Esophagus squamous epithelium (tissue), 5 donors: ENCODE measurements at regions not wholly inside any gene's neighbourhood (a gene's known extent, or its start where the extent isn't known, plus 50 kb on each side); places are given as distances from the start of the nearest gene placed in this dataset.

Experiments used
- DNase-seq: peaks from one replicate; lab custom pipeline; 2025; lab: John Stamatoyannopoulos, UW
- H3K27ac ChIP-seq, 4 donors: fragments of 200-600 bp; sonication (generic); one replicate each; pipeline ENCODE4 v1.5.1; 2016 to 2019; ENCODE audit warnings: mild to moderate bottlenecking in 1 of 4
- H3K27me3 ChIP-seq, 4 donors: fragments of 200-600 bp; sonication (generic); 1 replicate in 3 of 4; 2 replicates in 1 of 4; pipeline versions ENCODE4 v1.5.1 to v1.6.0; 2017 to 2021; ENCODE audit warnings: antibody characterized with exemption in 1 of 4
- H3K36me3 ChIP-seq, 3 donors: fragments of 200-600 bp; sonication (generic); one replicate each; pipeline ENCODE4 v1.5.1; 2016 to 2019
- H3K4me1 ChIP-seq, 3 donors: fragments of 200-600 bp; sonication (generic); one replicate each; pipeline ENCODE4 v1.5.1; 2017 to 2019
- H3K4me3 ChIP-seq, 4 donors: fragments of 200-600 bp; sonication (generic); 1 replicate in 3 of 4; 2 replicates in 1 of 4; pipeline ENCODE4 v1.5.1; 2016 to 2019; ENCODE audit warnings: mild to moderate bottlenecking in 2 of 4, moderate library complexity in 1 of 4
- H3K9me3 ChIP-seq, 3 donors: fragments of 200-600 bp; sonication (generic); one replicate each; pipeline ENCODE4 v1.5.1; 2016 to 2019
- CTCF ChIP-seq, 6 experiments: fragments of 450-650 bp in 4 of 6; fragments of 200-600 bp in 2 of 6; sonication (generic) in 2 of 6; IDR thresholded peaks; one replicate each; pipeline ENCODE4 v1.5.1; 2016 to 2019; ENCODE audit warnings: antibody characterized with exemption in 6 of 6, mild to moderate bottlenecking in 4 of 6, moderate library complexity in 4 of 6
- POLR2A ChIP-seq, 4 donors: fragments of 450-650 bp; IDR thresholded peaks; one replicate each; pipeline ENCODE4 v1.6.1; 2017; ENCODE audit warnings: antibody characterized with exemption in 4 of 4, mild to moderate bottlenecking in 4 of 4, moderate library complexity in 3 of 4
- WGBS, 2 donors: methylation state at CpG; one replicate each; pipeline ENCODE4 v1.1.5; 2018; 5-methylcytosine and 5-hydroxymethylcytosine counted together
- intact Hi-C: fragments of 100-400 bp; cut with DNase I; formaldehyde crosslinking; loops from one replicate; pipeline ENCODE4 v1.15.0; 2022
- donor health status: DM: yes; HTN: yes; CAD: no.

- H3K27ac ChIP-seq = no peak overlapping the region
- intact Hi-C loops = no loop called here
- H3K4me3 ChIP-seq = no peak overlapping the region
- WGBS, 2 donors = 81 to 87% methylated on average over 5 of the region's 5 CpGs
- no peaks in the 10 kb centered on the region for H3K4me1 ChIP-seq
- H3K27me3 ChIP-seq = peaks cover 0 to 40% (median 0%) of the 10 kb centered on the region in 4 donors
- no peaks in the 10 kb centered on the region for H3K36me3 ChIP-seq
- no peak for TF ChIP-seq CTCF (IDR thresholded peaks at IDR 0.05)
- TF ChIP-seq POLR2A (IDR thresholded peaks at IDR 0.05) = no peak
- no peak for DNase-seq
- H3K9me3 ChIP-seq = no peaks in the 10 kb centered on the region
Observed at GRCh38 chr11:46181843-46182424, 60.7 kb upstream of the PHF21A start.

- Histone ChIP-seq H3K36me3 (no peaks in the 10 kb centered on the region), H3K9me3 (no peaks in the 10 kb centered on the region), H3K27ac (no peak overlapping the region), H3K4me3 (no peak overlapping the region), H3K27me3 (peaks cover 0 to 44% (median 0%) of the 10 kb centered on the region in 4 donors), H3K4me1 (peaks cover 0 to 2% (median 0%) of the 10 kb centered on the region in 3 donors)
- intact Hi-C loops = no loop called here
- TF ChIP-seq POLR2A (IDR thresholded peaks at IDR 0.05) (no peak), CTCF (IDR thresholded peaks at IDR 0.05) (no peak)
- no peak for DNase-seq
- 50 to 51% methylated on average over 1 of the region's 1 CpG for WGBS, 2 donors
Observed at GRCh38 chr11:46181387-46181786, 60.1 kb upstream of the PHF21A start.

GRCh38 chr11:46180736-46181135, 59.5 kb upstream of the PHF21A start:
- intact Hi-C loops = no loop called here
- WGBS, 2 donors = 80% methylated on average over 4 of the region's 4 CpGs

GRCh38 chr11:46178513-46178912, 57.3 kb upstream of the PHF21A start:
- no peak for DNase-seq
- intact Hi-C loops = no loop called here
- Histone ChIP-seq H3K27me3 (peaks cover 0 to 27% (median 0%) of the 10 kb centered on the region in 4 donors), H3K36me3 (no peaks in the 10 kb centered on the region), H3K27ac (no peak overlapping the region), H3K4me3 (no peak overlapping the region), H3K9me3 (no peaks in the 10 kb centered on the region), H3K4me1 (peaks cover 0 to 5% (median 0%) of the 10 kb centered on the region in 3 donors)
- WGBS, 2 donors = 88 to 96% methylated on average over 4 of the region's 4 CpGs
- TF ChIP-seq POLR2A (IDR thresholded peaks at IDR 0.05) = no peak
- TF ChIP-seq CTCF (IDR thresholded peaks at IDR 0.05) = no peak

More at GRCh38 chr11:46180736-46181135, 59.5 kb upstream of the PHF21A start:
- H3K4me1 ChIP-seq = peaks cover 0 to 5% (median 0%) of the 10 kb centered on the region in 3 donors
- no peaks in the 10 kb centered on the region for H3K36me3 ChIP-seq
- no peaks in the 10 kb centered on the region for H3K9me3 ChIP-seq
- no peak for TF ChIP-seq CTCF (IDR thresholded peaks at IDR 0.05)
- TF ChIP-seq POLR2A (IDR thresholded peaks at IDR 0.05) = no peak
- no peak overlapping the region for H3K4me3 ChIP-seq
- DNase-seq = no peak
- H3K27me3 ChIP-seq = peaks cover 0 to 42% (median 0%) of the 10 kb centered on the region in 4 donors
- H3K27ac ChIP-seq = no peak overlapping the region

- Histone ChIP-seq H3K9me3 (no peaks in the 10 kb centered on the region), H3K4me1 (peaks cover 0 to 5% (median 0%) of the 10 kb centered on the region in 3 donors), H3K36me3 (no peaks in the 10 kb centered on the region), H3K4me3 (no peak overlapping the region), H3K27me3 (peaks cover 0 to 20% (median 0%) of the 10 kb centered on the region in 4 donors), H3K27ac (no peak overlapping the region)
- no peak for TF ChIP-seq CTCF (IDR thresholded peaks at IDR 0.05)
- intact Hi-C loops = no loop called here
- no peak for DNase-seq
- WGBS, 2 donors = 60 to 67% methylated on average over 1 to 3 of the region's 4 CpGs
Observed at GRCh38 chr11:46176421-46176820, 55.2 kb upstream of the PHF21A start.
